ENCODE measurements at regions not wholly inside any gene's neighbourhood (a gene's known extent, or its start where the extent isn't known, plus 50 kb on each side); places are given as distances from the start of the nearest gene placed in this dataset.
"Not testable (repeated sequence)": the region's sequence is repeated elsewhere in the genome, so short reads cannot be mapped to it uniquely, and the experiment has no call there.

GRCh38 chr1:100600377-100600776 lies 62.4 kb downstream of the GPR88 start:
- TF ChIP-seq CTCF (IDR thresholded peaks at IDR 0.05); REST (IDR thresholded peaks at IDR 0.05; ENCODE audit: insufficient read depth in 1 of 2, low read depth in 2 of 2, low read length in 1 of 2); POLR2AphosphoS5 (IDR thresholded peaks at IDR 0.05; ENCODE audit: low read depth, low read length): not testable (repeated sequence)

Data from Panc1 (cell line).